Left cardiac atrium (tissue), 4 donors: ENCODE measurements at regions not wholly inside any gene's neighbourhood (a gene's known extent, or its start where the extent isn't known, plus 50 kb on each side); places are given as distances from the start of the nearest gene placed in this dataset.

Source experiments
- ATAC-seq, 2 donors: fragments of 200-7000 bp; cut with Tn5 transposase; one replicate each; pipeline ENCODE4 v1.9.1; 2020; ENCODE audit warnings: mild to moderate bottlenecking in 2 of 2, moderate library complexity in 2 of 2
- DNase-seq: peaks from one replicate; pipeline ENCODE4 v3.0.0-alpha.2; 2020
- intact Hi-C, 2 donors: fragments of 100-400 bp; cut with DNase I; formaldehyde crosslinking; loops; one replicate each; pipeline versions ENCODE4 v1.14.1 to v1.15.1; 2022 to 2023
- donor health status: DM: no; HTN: yes; CAD: no.
- donor health status: DM: no; HTN: yes; CAD: no; lungs with severe emphysema.
- donor health status: DM: yes; HTN: yes; CAD: no.
- donor health status: Dilated cardiomyopathy.

DNA sequence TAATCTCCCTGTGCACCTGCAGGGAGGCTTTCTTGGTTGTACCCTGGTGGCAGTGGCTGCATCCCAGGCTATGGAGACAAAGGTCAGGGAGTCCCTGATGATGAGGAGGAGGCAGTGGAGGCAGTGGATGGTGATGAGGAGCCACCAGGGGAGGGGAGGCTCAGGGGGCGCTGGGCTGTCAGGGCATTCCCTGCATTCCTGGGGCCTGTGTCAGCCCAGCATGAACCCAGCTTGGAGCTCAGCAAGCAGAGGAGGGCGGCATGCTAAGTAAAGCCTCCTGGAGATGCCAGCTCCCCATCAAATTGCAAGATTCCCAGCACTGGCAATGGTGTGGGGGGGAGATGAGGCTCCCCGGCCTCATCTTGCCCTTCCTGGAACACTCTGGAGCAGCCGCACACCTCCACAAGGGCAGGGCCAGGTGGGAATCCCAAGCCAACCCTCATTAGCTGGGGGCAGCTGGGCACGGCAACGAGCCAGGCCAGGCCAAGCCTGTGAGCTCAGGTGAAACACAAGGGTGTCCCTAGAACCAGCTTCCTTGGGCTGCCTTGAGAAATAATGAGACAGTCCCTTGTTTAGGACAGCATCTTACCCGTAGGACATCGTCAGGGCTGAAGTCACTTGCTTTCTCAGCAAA lies 469.5 kb downstream of the MATN1 start:
- intact Hi-C loops: no loop called here
- DNase-seq: no peak
- ATAC-seq: no peak

- intact Hi-C loops: no loop called here
- no peak for DNase-seq
- ATAC-seq: no peak
These were observed 470.0 kb downstream of the MATN1 start for GRCh38 chr1:30253361-30253760.

GRCh38 chr1:30250984-30251850 lies 472.2 kb downstream of the MATN1 start:
- intact Hi-C loops: no loop called here
- DNase-seq (no peak), ATAC-seq (no peak)

GRCh38 chr1:30250338-30250983 lies 472.9 kb downstream of the MATN1 start:
- intact Hi-C loops: no loop called here
- no peak for ATAC-seq
- DNase-seq: no peak

DNA sequence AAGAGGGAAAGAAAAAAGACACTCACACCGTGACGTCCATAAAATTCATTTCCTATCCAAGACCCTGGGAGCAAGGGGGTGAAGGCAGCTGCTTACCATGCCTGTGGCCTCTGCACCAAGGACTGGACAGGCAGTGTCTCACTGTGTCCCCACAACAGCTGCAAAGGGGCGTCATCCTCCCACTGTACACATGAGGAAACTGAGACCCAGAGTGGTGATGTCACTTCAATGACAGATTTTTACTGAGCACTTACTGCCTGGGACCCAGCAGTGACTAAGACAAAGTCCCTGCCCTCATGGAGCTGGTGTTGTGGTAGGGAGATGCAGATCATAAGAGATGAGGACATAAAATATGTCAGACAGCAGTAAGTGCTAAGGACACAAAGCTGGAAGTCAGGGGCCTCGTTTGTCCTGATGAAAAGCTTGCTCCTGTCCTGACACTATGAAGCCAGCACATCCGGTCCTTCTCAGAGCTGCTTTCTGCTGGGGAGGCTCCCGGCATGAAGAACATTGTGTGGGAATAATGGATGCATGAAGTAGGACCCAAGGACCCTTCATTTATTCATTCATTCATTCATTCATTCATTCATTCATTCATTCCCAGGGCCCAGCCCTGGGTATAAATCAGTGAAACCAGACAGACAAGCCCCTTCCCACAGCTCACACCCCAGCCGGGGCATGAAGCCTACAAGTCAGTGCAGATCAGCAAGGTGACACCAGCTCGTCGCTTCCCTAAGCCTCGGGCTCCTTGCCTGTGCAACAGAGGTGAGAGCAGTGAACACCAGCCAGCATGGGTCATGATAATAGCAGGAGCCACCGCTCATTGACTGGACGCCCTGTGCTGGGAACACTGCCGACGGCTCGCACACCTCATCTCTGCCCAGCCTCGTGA lies 473.7 kb downstream of the MATN1 start:
- intact Hi-C loops: no loop called here
- ATAC-seq (no peak), DNase-seq (no peak)

DNA sequence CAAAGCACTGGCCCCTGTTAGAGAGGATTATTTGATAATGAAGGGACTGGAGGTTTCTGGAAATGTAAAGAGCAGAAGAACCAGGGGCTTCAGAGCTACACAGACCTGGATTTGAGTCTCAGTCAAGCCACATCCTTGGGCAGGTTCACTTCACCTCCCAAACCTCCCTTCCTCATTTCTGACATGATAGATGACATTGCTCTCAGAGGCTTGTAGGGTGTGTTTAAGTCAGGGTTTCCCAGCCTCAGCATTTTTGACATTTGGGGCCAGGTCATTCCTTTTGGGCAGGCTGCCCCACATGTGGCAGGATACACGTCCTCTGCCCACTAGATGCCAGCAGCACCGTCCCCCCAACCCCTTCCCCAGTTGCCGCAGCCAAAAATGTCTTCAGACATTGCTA lies 474.6 kb downstream of the MATN1 start:
- no peak for DNase-seq
- intact Hi-C loops: no loop called here
- ATAC-seq: no peak

DNA sequence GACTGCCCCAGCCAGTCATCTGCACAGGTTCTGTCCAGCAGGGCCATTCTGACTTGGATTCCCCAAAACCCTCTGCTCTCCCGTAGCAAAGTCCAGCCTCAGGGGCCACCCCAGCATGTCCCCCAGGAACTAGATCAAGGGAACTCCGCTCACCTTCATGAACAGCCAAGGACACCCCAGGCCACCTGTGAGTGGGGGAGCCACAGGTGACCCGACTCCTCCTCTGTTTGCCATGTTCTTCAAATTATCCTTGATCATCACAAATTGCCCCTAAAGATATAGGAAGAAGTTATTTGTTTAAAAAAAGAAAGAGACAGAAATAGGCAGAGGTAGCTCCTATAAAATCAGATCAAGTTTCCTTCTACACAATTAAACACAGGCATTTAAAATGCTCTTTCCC lies 475.0 kb downstream of the MATN1 start:
- DNase-seq (no peak), ATAC-seq (no peak)
- intact Hi-C loops: no loop called here

- no peak for DNase-seq
- intact Hi-C loops: no loop called here
- no peak for ATAC-seq
These were observed 478.6 kb downstream of the MATN1 start for GRCh38 chr1:30244801-30245200.

- ATAC-seq (no peak), DNase-seq (no peak)
- intact Hi-C loops: no loop called here
These were observed 480.5 kb downstream of the MATN1 start for GRCh38 chr1:30242722-30243457.

DNA sequence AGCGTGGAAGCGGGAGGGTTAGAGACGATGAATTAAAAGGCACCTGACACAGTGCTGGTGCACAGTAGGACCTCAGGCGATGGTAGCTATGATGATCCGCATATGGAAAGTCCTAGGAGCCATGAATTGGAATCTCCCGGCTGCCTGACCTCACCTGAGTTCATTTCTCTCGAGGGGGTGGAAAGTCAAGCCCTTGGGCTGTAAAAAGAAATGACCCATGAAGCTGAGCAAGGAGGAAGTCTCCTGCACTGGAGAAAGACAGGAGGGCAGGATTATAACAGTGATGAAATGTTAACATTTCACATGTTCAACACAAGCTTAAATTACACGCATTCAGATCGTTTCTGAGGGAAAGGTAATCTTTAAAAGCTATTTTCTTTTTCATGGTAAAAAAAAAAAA lies 481.2 kb downstream of the MATN1 start:
- intact Hi-C loops: no loop called here
- no peak for DNase-seq
- no peak for ATAC-seq

- intact Hi-C loops: no loop called here
These were observed 481.7 kb downstream of the MATN1 start for GRCh38 chr1:30241681-30242080.

DNA sequence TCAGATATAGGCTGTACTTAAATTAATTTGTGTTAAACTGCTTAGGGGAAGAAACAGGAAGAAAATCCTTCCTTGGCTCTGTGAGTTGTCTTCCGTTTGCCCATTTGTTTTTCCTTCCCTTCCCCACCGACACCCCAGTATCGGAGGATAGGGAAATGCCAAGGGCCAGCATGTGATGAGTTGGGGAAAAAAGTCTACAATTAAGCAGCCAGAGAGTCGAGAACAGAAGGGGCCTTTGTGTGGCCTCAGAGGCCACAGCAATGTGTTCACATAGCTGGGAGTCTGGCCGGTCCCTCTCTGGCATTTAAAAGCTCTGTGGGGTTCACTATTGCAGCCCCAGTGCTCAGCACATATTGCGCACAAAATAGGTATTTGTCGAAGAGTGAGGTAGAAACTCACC lies 489.3 kb downstream of the MATN1 start:
- intact Hi-C loops: no loop called here
- ATAC-seq (no peak), DNase-seq (no peak)

More at GRCh38 chr1:30241681-30242080, 481.7 kb downstream of the MATN1 start:
- no peak for DNase-seq
- ATAC-seq: no peak

GRCh38 chr1:30232288-30232899 lies 491.0 kb downstream of the MATN1 start:
- intact Hi-C loops: no loop called here
- DNase-seq (no peak), ATAC-seq (no peak)

DNA sequence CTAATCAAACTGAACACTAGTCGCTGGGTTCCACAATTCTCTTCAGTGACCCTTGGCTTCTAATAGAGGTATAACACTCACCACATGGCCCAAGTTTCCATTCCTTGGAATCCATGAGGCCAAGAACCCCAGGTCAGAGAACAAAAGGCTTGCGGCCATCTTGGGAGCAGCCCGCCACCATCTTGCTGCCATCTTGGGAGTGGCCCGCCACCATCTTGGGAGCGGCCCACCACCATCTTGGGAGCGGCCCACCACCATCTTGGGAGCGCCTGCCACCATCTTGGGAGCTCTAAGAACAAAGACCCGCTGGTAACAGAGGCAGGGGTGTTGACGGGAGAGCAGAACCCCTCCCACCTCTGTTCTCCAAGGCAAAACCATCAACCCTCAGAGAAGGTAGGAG lies 493.4 kb downstream of the MATN1 start:
- ATAC-seq: no peak
- DNase-seq: no peak
- intact Hi-C loops: no loop called here

- ATAC-seq: no peak
- DNase-seq: no peak
- intact Hi-C loops: no loop called here
These were observed 493.8 kb downstream of the MATN1 start for GRCh38 chr1:30229557-30229956.

GRCh38 chr1:30226648-30227047 lies 496.7 kb downstream of the MATN1 start:
- ATAC-seq (no peak), DNase-seq (no peak)
- intact Hi-C loops: no loop called here

GRCh38 chr1:30225357-30225756 lies 498.0 kb downstream of the MATN1 start:
- ATAC-seq (no peak), DNase-seq (no peak)
- intact Hi-C loops: no loop called here

- intact Hi-C loops: no loop called here
- DNase-seq: no peak
- ATAC-seq: no peak
These were observed 503.7 kb downstream of the MATN1 start for GRCh38 chr1:30219675-30220074.
